HG03039 (cell line): ENCODE measurements at regions not wholly inside any gene's neighbourhood (a gene's known extent, or its start where the extent isn't known, plus 50 kb on each side); places are given as distances from the start of the nearest gene placed in this dataset.
"Not testable (repeated sequence)": the region's sequence is repeated elsewhere in the genome, so short reads cannot be mapped to it uniquely, and the experiment has no call there.

ENCODE experiments used
- ATAC-seq: cut with Tn5 transposase; IDR thresholded peaks from one replicate; pipeline ENCODE4 v1.9.1; 2021; ENCODE audit warnings: mild to moderate bottlenecking, moderate library complexity; ENCODE audit not compliant: unreplicated experiment

GRCh38 chr14:54241517-54241916 is 155.3 kb upstream of the CDKN3 start:
- ATAC-seq = no peak

- ATAC-seq = no peak
Measured at GRCh38 chr14:54251356-54251755, 145.5 kb upstream of the CDKN3 start.

- no peak for ATAC-seq
Measured at GRCh38 chr14:54252072-54252730, 144.6 kb upstream of the CDKN3 start.

- ATAC-seq = no peak
Measured at GRCh38 chr14:54253195-54253947, 143.4 kb upstream of the CDKN3 start.

- ATAC-seq = no peak
Measured at GRCh38 chr14:54256156-54256555, 140.7 kb upstream of the CDKN3 start.

- no peak for ATAC-seq
Measured at GRCh38 chr14:54257424-54257823, 139.4 kb upstream of the CDKN3 start.

GRCh38 chr14:54258382-54258781 is 138.4 kb upstream of the CDKN3 start:
- ATAC-seq = no peak

- no peak for ATAC-seq
Measured at GRCh38 chr14:54259821-54260220, 137.0 kb upstream of the CDKN3 start.

- ATAC-seq = no peak
Measured at GRCh38 chr14:54261283-54261682, 135.5 kb upstream of the CDKN3 start.

- not testable (repeated sequence) for ATAC-seq
Measured at GRCh38 chr14:54266616-54267015, 130.2 kb upstream of the CDKN3 start.

- ATAC-seq = peak; percentile 63
Measured at GRCh38 chr14:54267172-54267571, 129.6 kb upstream of the CDKN3 start.

GRCh38 chr14:54275997-54276725 is 120.6 kb upstream of the CDKN3 start:
- no peak for ATAC-seq

GRCh38 chr14:54278087-54278486 is 118.7 kb upstream of the CDKN3 start:
- ATAC-seq = no peak

- ATAC-seq = no peak
Measured at GRCh38 chr14:54278665-54279295, 118.0 kb upstream of the CDKN3 start.

- ATAC-seq = no peak
Measured at GRCh38 chr14:54282849-54283248, 114.0 kb upstream of the CDKN3 start.

GRCh38 chr14:54285030-54285429 is 111.8 kb upstream of the CDKN3 start:
- ATAC-seq = no peak

GRCh38 chr14:54291491-54292191 is 105.2 kb upstream of the CDKN3 start:
- ATAC-seq = no peak

- no peak for ATAC-seq
Measured at GRCh38 chr14:54294802-54295201, 102.0 kb upstream of the CDKN3 start.

- ATAC-seq = no peak
Measured at GRCh38 chr14:54299410-54300363, 97.1 kb upstream of the CDKN3 start.

GRCh38 chr14:54300881-54301280 is 95.9 kb upstream of the CDKN3 start:
- no peak for ATAC-seq
